Neuronal stem cell (in vitro differentiated cells): ENCODE measurements at regions not wholly inside any gene's neighbourhood (a gene's known extent, or its start where the extent isn't known, plus 50 kb on each side); places are given as distances from the start of the nearest gene placed in this dataset.
A peak's percentile ranks its signal among the peaks of the same experiment; 100 is the strongest.

Source experiments
- DNase-seq: peaks from one replicate; pipeline ENCODE4 v3.0.0-alpha.2; 2013; ENCODE audit warnings: low spot score
- H2AFZ ChIP-seq: one replicate; pipeline ENCODE4 v1.6.1; 2013; ENCODE audit warnings: mild to moderate bottlenecking, low read length, inconsistent platforms
- H2AK5ac ChIP-seq: 2 replicates; pipeline ENCODE4 v1.6.1; 2013; ENCODE audit warnings: low read depth, mild to moderate bottlenecking, inconsistent platforms, low read length, moderate library complexity, mixed read lengths
- H2BK120ac ChIP-seq: 2 replicates; pipeline ENCODE4 v1.6.1; 2013; ENCODE audit warnings: low read depth, mild to moderate bottlenecking, inconsistent platforms, low read length, moderate library complexity, mixed read lengths
- H2BK12ac ChIP-seq: one replicate; pipeline ENCODE4 v1.6.1; 2013; ENCODE audit warnings: low read length, inconsistent platforms
- H2BK15ac ChIP-seq: 2 replicates; pipeline ENCODE4 v1.6.1; 2013; ENCODE audit warnings: mild to moderate bottlenecking, low read length, inconsistent platforms, mixed read lengths
- H2BK5ac ChIP-seq: one replicate; pipeline ENCODE4 v1.6.1; 2013; ENCODE audit warnings: inconsistent platforms, mild to moderate bottlenecking, low read length, moderate library complexity
- H3K14ac ChIP-seq: one replicate; pipeline ENCODE4 v1.6.1; 2013; ENCODE audit warnings: low read length, inconsistent platforms
- H3K18ac ChIP-seq: 2 replicates; pipeline ENCODE4 v1.6.1; 2013; ENCODE audit warnings: low read length, inconsistent platforms
- H3K23ac ChIP-seq: 2 replicates; pipeline ENCODE4 v1.6.1; 2013; ENCODE audit warnings: low read depth, mild to moderate bottlenecking, mixed read lengths, low read length, inconsistent platforms; ENCODE audit not compliant: poor library complexity
- H3K27ac ChIP-seq: replicated peaks from 3 replicates; pipeline ENCODE4 v1.5.1; 2013; ENCODE audit warnings: low read length, inconsistent platforms
- H3K27me3 ChIP-seq, 3 experiments: 2 replicates each; pipeline ENCODE4 v1.6.1; 2013; ENCODE audit warnings: low read length in 3 of 3, mild to moderate bottlenecking in 2 of 3, inconsistent platforms in 1 of 3, low read depth in 1 of 3, mixed read lengths in 1 of 3, moderate library complexity in 1 of 3; ENCODE audit not compliant: control insufficient read depth in 3 of 3, insufficient read depth in 3 of 3
- H3K36me3 ChIP-seq, 2 donors: replicated peaks in 1 of 2; 2 replicates each; pipeline ENCODE4 v1.6.1; 2013; ENCODE audit warnings: low read length in 2 of 2; ENCODE audit not compliant: control insufficient read depth in 2 of 2, insufficient read depth in 2 of 2
- H3K4ac ChIP-seq: 2 replicates; pipeline ENCODE4 v1.6.1; 2013; ENCODE audit warnings: inconsistent platforms, mild to moderate bottlenecking, low read length, moderate library complexity
- H3K4me1 ChIP-seq, 2 donors: 1 replicate in 1 of 2; 2 replicates in 1 of 2; pipeline ENCODE4 v1.6.1; 2013; ENCODE audit warnings: low read length in 2 of 2, low read depth in 1 of 2; ENCODE audit not compliant: control insufficient read depth in 2 of 2, insufficient read depth in 1 of 2
- H3K4me2 ChIP-seq: one replicate; pipeline ENCODE4 v1.6.1; 2013; ENCODE audit warnings: mild to moderate bottlenecking, low read length, inconsistent platforms; ENCODE audit not compliant: insufficient read depth, poor library complexity, severe bottlenecking
- H3K4me3 ChIP-seq, 2 donors: 2 replicates each; pipeline ENCODE4 v1.5.1; 2013; ENCODE audit warnings: low read length in 2 of 2, mild to moderate bottlenecking in 2 of 2, inconsistent platforms in 1 of 2, moderate library complexity in 1 of 2
- H3K79me1 ChIP-seq: one replicate; pipeline ENCODE4 v1.6.1; 2013; ENCODE audit warnings: low read depth, mild to moderate bottlenecking, inconsistent platforms, low read length, moderate library complexity
- H3K9ac ChIP-seq: one replicate; pipeline ENCODE4 v1.6.1; 2013; ENCODE audit warnings: mild to moderate bottlenecking, low read depth, low read length, inconsistent platforms; ENCODE audit not compliant: poor library complexity
- H3K9me3 ChIP-seq, 2 donors: replicated peaks in 1 of 2; 2 replicates each; pipeline versions ENCODE3 to v1.6.1; 2013; ENCODE audit warnings: low read length in 2 of 2, mild to moderate bottlenecking in 2 of 2, inconsistent platforms in 1 of 2, low read depth in 1 of 2, mixed read lengths in 1 of 2, moderate library complexity in 1 of 2; ENCODE audit not compliant: control insufficient read depth in 2 of 2, insufficient read depth in 1 of 2
- H4K8ac ChIP-seq: one replicate; pipeline ENCODE4 v1.6.1; 2013; ENCODE audit warnings: low read depth, mild to moderate bottlenecking, inconsistent platforms, low read length, moderate library complexity
- H4K91ac ChIP-seq: one replicate; pipeline ENCODE4 v1.6.1; 2013; ENCODE audit warnings: low read length, low read depth, mild to moderate bottlenecking, inconsistent platforms; ENCODE audit not compliant: poor library complexity
- WGBS, 2 donors: extraction: QIAGEN DNeasy Blood & Tissue Kit; methylation state at CpG; one replicate each; pipeline ENCODE4 v1.1.7; 2013; ENCODE audit warnings: missing lambda C conversion rate in 2 of 2, mixed read lengths in 1 of 2; ENCODE audit not compliant: insufficient read length in 2 of 2, insufficient replicate concordance in 1 of 2; ENCODE audit errors: extremely low coverage in 2 of 2; 5-methylcytosine and 5-hydroxymethylcytosine counted together

- DNase-seq, result no peak
- Histone ChIP-seq H3K36me3 (no peaks in the 10 kb centered on the region), H2AK5ac (no peak overlapping the region), H2BK5ac (no peak overlapping the region), H2AFZ (no peak overlapping the region), H2BK12ac (no peak overlapping the region), H4K8ac (no peak overlapping the region), H3K9me3 (no peaks in the 10 kb centered on the region), H3K9ac (no peak overlapping the region), H3K27me3 (no peaks in the 10 kb centered on the region), H4K91ac (no peak overlapping the region), H3K4me1 (peaks cover 4% of the 10 kb centered on the region in 2 donors), H3K79me1 (no peaks in the 10 kb centered on the region), H3K4ac (no peak overlapping the region), H3K14ac (no peak overlapping the region), H3K23ac (no peak overlapping the region), H3K4me2 (no peak overlapping the region), H3K18ac (no peak overlapping the region), H2BK120ac (no peak overlapping the region), H3K4me3 (no peak overlapping the region), H3K27ac (no peak overlapping the region), H2BK15ac (peak overlapping the region; percentile 12)
- no CpG with 5 or more reads among the region's 1 CpG for WGBS, 2 donors
Observed at GRCh38 chr3:25335356-25335755, 92.7 kb upstream of the RARB start.

GRCh38 chr3:25338158-25338725 is 89.8 kb upstream of the RARB start:
- Histone ChIP-seq H2AFZ (no peak overlapping the region), H3K23ac (no peak overlapping the region), H3K36me3 (no peaks in the 10 kb centered on the region), H3K4me2 (no peak overlapping the region), H2AK5ac (no peak overlapping the region), H3K27ac (no peak overlapping the region), H2BK5ac (no peak overlapping the region), H2BK12ac (no peak overlapping the region), H4K91ac (no peak overlapping the region), H2BK15ac (no peak overlapping the region), H3K27me3 (no peaks in the 10 kb centered on the region), H2BK120ac (no peak overlapping the region), H3K9ac (no peak overlapping the region), H3K4ac (no peak overlapping the region), H3K18ac (no peak overlapping the region), H3K14ac (no peak overlapping the region), H3K4me1 (peaks cover 4% of the 10 kb centered on the region in 2 donors), H4K8ac (no peak overlapping the region), H3K9me3 (no peaks in the 10 kb centered on the region), H3K79me1 (no peaks in the 10 kb centered on the region), H3K4me3 (no peak overlapping the region)
- no peak for DNase-seq
- no CpG with 5 or more reads among the region's 1 CpG for WGBS, 2 donors

- no peak overlapping the region for H4K91ac ChIP-seq
- no peak overlapping the region for H4K8ac ChIP-seq
- H3K9me3 ChIP-seq, result no peaks in the 10 kb centered on the region
- H3K9ac ChIP-seq, result no peak overlapping the region
- no CpG with 5 or more reads among the region's 9 CpGs for WGBS, 2 donors
- no peak overlapping the region for H3K18ac ChIP-seq
- H2BK15ac ChIP-seq, result no peak overlapping the region
- no peak overlapping the region for H2BK120ac ChIP-seq
- DNase-seq, result no peak
- no peak overlapping the region for H3K4me3 ChIP-seq
- H3K27me3 ChIP-seq, result no peaks in the 10 kb centered on the region
- H3K27ac ChIP-seq, result no peak overlapping the region
- H2AK5ac ChIP-seq, result no peak overlapping the region
- no peaks in the 10 kb centered on the region for H3K36me3 ChIP-seq
- no peak overlapping the region for H3K4ac ChIP-seq
- no peaks in the 10 kb centered on the region for H3K79me1 ChIP-seq
- no peak overlapping the region for H3K23ac ChIP-seq
- H2BK5ac ChIP-seq, result no peak overlapping the region
- no peak overlapping the region for H2AFZ ChIP-seq
- H3K14ac ChIP-seq, result no peak overlapping the region
- H3K4me2 ChIP-seq, result no peak overlapping the region
- H3K4me1 ChIP-seq, result peaks cover 4% of the 10 kb centered on the region in 2 donors
- no peak overlapping the region for H2BK12ac ChIP-seq
Observed at GRCh38 chr3:25339225-25339624, 88.8 kb upstream of the RARB start.

- H2BK15ac ChIP-seq, result no peak overlapping the region
- H3K27ac ChIP-seq, result no peak overlapping the region
Observed at GRCh38 chr3:25344670-25345069, 83.4 kb upstream of the RARB start.

More at GRCh38 chr3:25344670-25345069, 83.4 kb upstream of the RARB start:
- no peak overlapping the region for H3K9ac ChIP-seq
- no peak overlapping the region for H2BK5ac ChIP-seq
- no peaks in the 10 kb centered on the region for H3K27me3 ChIP-seq
- H2BK12ac ChIP-seq, result no peak overlapping the region
- H4K8ac ChIP-seq, result no peak overlapping the region
- H2BK120ac ChIP-seq, result no peak overlapping the region
- H4K91ac ChIP-seq, result no peak overlapping the region
- H3K4me3 ChIP-seq, result no peak overlapping the region
- H3K4ac ChIP-seq, result no peak overlapping the region
- no peak overlapping the region for H2AFZ ChIP-seq
- no peak overlapping the region for H3K14ac ChIP-seq
- no peaks in the 10 kb centered on the region for H3K9me3 ChIP-seq
- no peak overlapping the region for H3K23ac ChIP-seq
- DNase-seq, result no peak
- H3K4me1 ChIP-seq, result peaks cover 0 to 4% of the 10 kb centered on the region in 2 donors
- H3K18ac ChIP-seq, result no peak overlapping the region
- no CpG with 5 or more reads among the region's 1 CpG for WGBS, 2 donors
- H3K79me1 ChIP-seq, result no peaks in the 10 kb centered on the region
- H3K36me3 ChIP-seq, result no peaks in the 10 kb centered on the region
- H3K4me2 ChIP-seq, result no peak overlapping the region
- H2AK5ac ChIP-seq, result no peak overlapping the region
